ENCODE measurements at regions not wholly inside any gene's neighbourhood (a gene's known extent, or its start where the extent isn't known, plus 50 kb on each side); places are given as distances from the start of the nearest gene placed in this dataset.

DNA sequence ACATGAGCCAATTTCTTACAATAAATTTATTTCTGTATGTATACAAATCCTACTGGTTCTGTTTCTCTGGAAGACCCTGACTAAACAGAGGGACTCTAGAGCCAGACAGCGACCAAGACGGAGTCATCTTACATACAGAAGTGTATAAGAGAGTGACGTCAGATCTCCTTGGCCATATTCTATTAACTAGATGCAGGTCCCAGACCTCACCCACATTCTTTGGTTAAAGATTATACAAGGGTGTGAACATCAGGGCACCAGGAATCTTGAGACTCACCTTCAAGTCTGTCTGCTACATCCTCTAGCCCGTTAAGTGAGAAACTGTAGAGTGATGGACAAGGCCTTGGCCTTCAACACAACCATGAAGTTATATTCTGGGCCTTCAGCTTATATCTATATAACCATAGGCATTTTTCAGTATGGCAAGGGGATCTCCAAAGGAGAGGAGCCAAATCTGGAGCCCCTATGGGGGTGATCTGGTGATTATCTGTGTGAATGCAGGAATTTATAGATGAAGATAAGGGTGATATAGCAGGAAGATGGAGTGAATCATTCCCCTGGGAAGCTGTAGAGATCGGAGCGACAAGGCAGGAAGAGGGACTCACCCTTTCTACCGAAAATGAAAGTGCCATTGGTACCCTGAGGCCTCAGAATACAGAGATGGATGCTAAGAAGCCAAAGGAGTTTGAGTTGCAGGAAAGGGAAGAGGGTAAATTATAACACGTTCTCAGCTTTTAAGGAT lies 83.9 kb downstream of the ADAMTS1 start:
- Mint-ChIP-seq H3K9me3 (ENCODE audit: unreplicated experiment) (no peaks in the 10 kb centered on the region), H3K36me3 (ENCODE audit: low read depth, unreplicated experiment) (no peaks in the 10 kb centered on the region), H3K27ac (ENCODE audit: unreplicated experiment) (no peak overlapping the region), H3K4me1 (ENCODE audit: unreplicated experiment) (peaks cover 3% of the 10 kb centered on the region), H3K27me3 (ENCODE audit: unreplicated experiment) (peaks cover 2% of the 10 kb centered on the region), H3K4me3 (ENCODE audit: unreplicated experiment) (no peak overlapping the region)
- DNase-seq (ENCODE audit: low spot score) = no peak
- no peak for TF ChIP-seq CTCF (IDR thresholded peaks at IDR 0.05; ENCODE audit: unreplicated experiment)

- no peaks in the 10 kb centered on the region for H3K4me1 Mint-ChIP-seq (ENCODE audit: unreplicated experiment)
- no peaks in the 10 kb centered on the region for H3K9me3 Mint-ChIP-seq (ENCODE audit: unreplicated experiment)
- no peak for DNase-seq (ENCODE audit: low spot score)
- H3K36me3 Mint-ChIP-seq (ENCODE audit: low read depth, unreplicated experiment) = no peaks in the 10 kb centered on the region
- H3K27me3 Mint-ChIP-seq (ENCODE audit: unreplicated experiment) = no peaks in the 10 kb centered on the region
- no peak overlapping the region for H3K4me3 Mint-ChIP-seq (ENCODE audit: unreplicated experiment)
- no peak overlapping the region for H3K27ac Mint-ChIP-seq (ENCODE audit: unreplicated experiment)
- no peak for TF ChIP-seq CTCF (IDR thresholded peaks at IDR 0.05; ENCODE audit: unreplicated experiment)
These were observed 85.5 kb downstream of the ADAMTS1 start for GRCh38 chr21:26759731-26760130.

- Mint-ChIP-seq H3K36me3 (ENCODE audit: low read depth, unreplicated experiment) (no peaks in the 10 kb centered on the region), H3K27me3 (ENCODE audit: unreplicated experiment) (no peaks in the 10 kb centered on the region), H3K27ac (ENCODE audit: unreplicated experiment) (no peak overlapping the region), H3K4me1 (ENCODE audit: unreplicated experiment) (no peaks in the 10 kb centered on the region), H3K4me3 (ENCODE audit: unreplicated experiment) (no peak overlapping the region), H3K9me3 (ENCODE audit: unreplicated experiment) (no peaks in the 10 kb centered on the region)
- no peak for DNase-seq (ENCODE audit: low spot score)
- TF ChIP-seq CTCF (IDR thresholded peaks at IDR 0.05; ENCODE audit: unreplicated experiment) = no peak
These were observed 86.9 kb downstream of the ADAMTS1 start for GRCh38 chr21:26758083-26758880.

GRCh38 chr21:26756491-26757159 lies 88.6 kb downstream of the ADAMTS1 start:
- H3K27me3 Mint-ChIP-seq (ENCODE audit: unreplicated experiment) = no peaks in the 10 kb centered on the region
- H3K9me3 Mint-ChIP-seq (ENCODE audit: unreplicated experiment) = no peaks in the 10 kb centered on the region
- H3K27ac Mint-ChIP-seq (ENCODE audit: unreplicated experiment) = no peak overlapping the region
- no peaks in the 10 kb centered on the region for H3K4me1 Mint-ChIP-seq (ENCODE audit: unreplicated experiment)
- no peak for DNase-seq (ENCODE audit: low spot score)
- H3K4me3 Mint-ChIP-seq (ENCODE audit: unreplicated experiment) = no peak overlapping the region
- no peaks in the 10 kb centered on the region for H3K36me3 Mint-ChIP-seq (ENCODE audit: low read depth, unreplicated experiment)
- no peak for TF ChIP-seq CTCF (IDR thresholded peaks at IDR 0.05; ENCODE audit: unreplicated experiment)
